ENCODE measurements at regions not wholly inside any gene's neighbourhood (a gene's known extent, or its start where the extent isn't known, plus 50 kb on each side); places are given as distances from the start of the nearest gene placed in this dataset.

DNA sequence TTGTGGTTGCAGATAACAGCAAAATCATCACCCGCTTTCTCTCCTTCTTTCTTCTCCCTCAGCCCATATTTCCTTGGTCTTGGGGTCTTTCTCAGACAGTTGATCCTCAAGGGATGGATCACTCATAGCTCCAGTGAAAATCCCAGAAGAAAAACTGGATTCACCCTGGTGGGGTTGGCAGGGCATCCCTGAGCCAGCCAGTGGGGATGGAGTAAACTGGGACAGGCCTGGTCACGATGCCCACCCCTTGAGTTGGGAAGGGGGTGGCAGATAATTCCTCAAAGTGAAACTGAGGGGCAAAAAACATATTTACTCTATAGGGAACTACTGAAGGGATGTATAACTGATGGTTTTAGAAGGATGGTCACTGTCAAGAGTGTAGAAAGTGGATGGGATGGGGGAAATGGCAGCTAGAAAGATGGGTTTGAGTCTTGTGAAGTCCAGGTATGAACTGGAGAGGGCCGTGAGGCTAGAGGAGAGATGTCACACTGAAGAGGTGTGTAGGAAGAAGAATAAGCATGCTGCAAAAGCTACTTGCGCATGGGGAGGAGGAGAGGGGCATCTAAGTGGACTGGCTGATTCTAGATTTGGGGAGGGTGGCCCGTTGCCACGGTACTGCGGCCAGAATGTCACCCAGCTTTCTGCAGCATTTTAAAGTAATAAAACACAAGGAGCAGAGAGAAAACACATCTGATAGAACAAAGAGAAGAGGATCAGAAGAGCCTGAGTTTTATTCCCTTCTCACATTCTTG, 162.8 kb downstream of the PJA2 start:
- Mint-ChIP-seq H3K9me3 (peaks cover 9% of the 10 kb centered on the region), H3K36me3 (peaks cover 20% of the 10 kb centered on the region), H3K4me3 (no peak overlapping the region), H3K27ac (no peak overlapping the region), H3K27me3 (no peaks in the 10 kb centered on the region), H3K4me1 (peaks cover 7% of the 10 kb centered on the region)
- no peak for ATAC-seq
